ENCODE measurements at regions not wholly inside any gene's neighbourhood (a gene's known extent, or its start where the extent isn't known, plus 50 kb on each side); places are given as distances from the start of the nearest gene placed in this dataset.

DNA sequence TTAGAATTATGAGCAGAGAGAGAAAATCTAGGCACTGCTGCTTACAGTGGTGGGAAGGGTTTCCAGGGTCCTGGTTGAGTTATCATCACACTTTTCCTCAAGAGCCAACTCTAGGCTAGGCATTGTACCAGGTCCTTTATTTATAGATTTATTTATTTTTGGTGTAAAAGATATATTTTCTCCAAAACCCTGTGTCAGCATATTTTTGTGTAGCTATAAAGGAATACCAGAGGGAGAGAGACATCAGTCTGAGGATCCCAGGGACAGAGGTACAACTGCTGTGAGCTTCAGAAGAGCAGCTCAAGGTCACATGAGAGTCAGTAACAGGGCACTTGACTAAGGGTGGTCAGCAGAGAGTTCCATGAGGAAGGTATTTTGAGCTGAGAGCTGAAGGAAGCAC lies 159.7 kb downstream of the SLC35B3 start:
- H3K4me2 ChIP-seq: no peak overlapping the region
- Mint-ChIP-seq H3K36me3 (no peaks in the 10 kb centered on the region), H3K27me3 (ENCODE audit: insufficient read depth, low read depth) (peaks cover 5% of the 10 kb centered on the region), H3K9me3 (no peaks in the 10 kb centered on the region), H3K27ac (no peak overlapping the region), H3K4me1 (peaks cover 29% of the 10 kb centered on the region), H3K4me3 (no peak overlapping the region)
- H3K9me3 ChIP-seq (ENCODE audit: low read depth): no peaks in the 10 kb centered on the region
- no peaks in the 10 kb centered on the region for H3F3A ChIP-seq (ENCODE audit: low read depth)
- no peak for TF ChIP-seq EZH2phosphoT487 (IDR thresholded peaks at IDR 0.05)
- TF ChIP-seq, protein P1, sequence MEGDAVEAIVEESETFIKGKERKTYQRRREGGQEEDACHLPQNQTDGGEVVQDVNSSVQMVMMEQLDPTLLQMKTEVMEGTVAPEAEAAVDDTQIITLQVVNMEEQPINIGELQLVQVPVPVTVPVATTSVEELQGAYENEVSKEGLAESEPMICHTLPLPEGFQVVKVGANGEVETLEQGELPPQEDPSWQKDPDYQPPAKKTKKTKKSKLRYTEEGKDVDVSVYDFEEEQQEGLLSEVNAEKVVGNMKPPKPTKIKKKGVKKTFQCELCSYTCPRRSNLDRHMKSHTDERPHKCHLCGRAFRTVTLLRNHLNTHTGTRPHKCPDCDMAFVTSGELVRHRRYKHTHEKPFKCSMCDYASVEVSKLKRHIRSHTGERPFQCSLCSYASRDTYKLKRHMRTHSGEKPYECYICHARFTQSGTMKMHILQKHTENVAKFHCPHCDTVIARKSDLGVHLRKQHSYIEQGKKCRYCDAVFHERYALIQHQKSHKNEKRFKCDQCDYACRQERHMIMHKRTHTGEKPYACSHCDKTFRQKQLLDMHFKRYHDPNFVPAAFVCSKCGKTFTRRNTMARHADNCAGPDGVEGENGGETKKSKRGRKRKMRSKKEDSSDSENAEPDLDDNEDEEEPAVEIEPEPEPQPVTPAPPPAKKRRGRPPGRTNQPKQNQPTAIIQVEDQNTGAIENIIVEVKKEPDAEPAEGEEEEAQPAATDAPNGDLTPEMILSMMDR (IDR thresholded peaks at IDR 0.05): no peak
- no peak for TF ChIP-seq EZH2 (IDR thresholded peaks at IDR 0.05)
- H3K9ac ChIP-seq: no peak overlapping the region
- no peaks in the 10 kb centered on the region for H3K36me3 ChIP-seq
- no peaks in the 10 kb centered on the region for H4K20me1 ChIP-seq (ENCODE audit: low read depth)
- no peak overlapping the region for H3K27ac ChIP-seq
- no peak for DNase-seq (ENCODE audit: low spot score)
- no peaks in the 10 kb centered on the region for H3K79me2 ChIP-seq (ENCODE audit: low read depth)
- H3K27me3 ChIP-seq: no peaks in the 10 kb centered on the region
- H2AFZ ChIP-seq (replicated peaks): no peak overlapping the region
- H3K4me3 ChIP-seq: no peak overlapping the region
- peaks cover 10% of the 10 kb centered on the region for H3K4me1 ChIP-seq

DNA sequence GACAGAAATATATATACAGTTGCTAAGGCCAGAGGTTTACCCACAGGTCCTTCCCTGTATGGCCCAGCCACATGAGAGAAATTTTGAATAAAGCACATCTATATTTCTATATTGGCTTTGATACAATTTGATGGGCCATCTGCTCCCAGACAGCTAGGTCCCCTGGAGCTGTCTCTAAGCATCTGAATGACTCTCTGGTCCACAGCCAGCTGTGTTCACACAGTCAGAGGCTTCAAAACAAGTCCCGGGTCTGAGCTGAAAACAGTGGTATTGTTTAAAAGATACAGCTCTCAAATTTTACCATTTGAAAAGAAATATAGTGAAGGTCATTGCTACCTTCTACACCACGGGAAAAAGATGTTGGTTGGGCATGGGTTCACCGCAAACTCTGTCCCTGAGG lies 161.1 kb downstream of the SLC35B3 start:
- H3K36me3 Mint-ChIP-seq: peaks cover 1% of the 10 kb centered on the region
- H4K20me1 ChIP-seq (ENCODE audit: low read depth): no peaks in the 10 kb centered on the region
- H3K4me3 ChIP-seq: no peak overlapping the region
- H3K27ac ChIP-seq: no peak overlapping the region
- H3K9ac ChIP-seq: no peak overlapping the region
- H3K36me3 ChIP-seq: no peaks in the 10 kb centered on the region
- no peak overlapping the region for H3K27ac Mint-ChIP-seq
- peaks cover 20% of the 10 kb centered on the region for H3K4me1 Mint-ChIP-seq
- H2AFZ ChIP-seq (replicated peaks): no peak overlapping the region
- peaks cover 5% of the 10 kb centered on the region for H3K27me3 Mint-ChIP-seq (ENCODE audit: insufficient read depth, low read depth)
- TF ChIP-seq EZH2 (IDR thresholded peaks at IDR 0.05) (no peak), EZH2phosphoT487 (IDR thresholded peaks at IDR 0.05) (no peak)
- TF ChIP-seq, protein P1 (IDR thresholded peaks at IDR 0.05): no peak
- no peak for DNase-seq (ENCODE audit: low spot score)
- H3K9me3 ChIP-seq (ENCODE audit: low read depth): no peaks in the 10 kb centered on the region
- no peaks in the 10 kb centered on the region for H3K79me2 ChIP-seq (ENCODE audit: low read depth)
- H3F3A ChIP-seq (ENCODE audit: low read depth): no peaks in the 10 kb centered on the region
- no peaks in the 10 kb centered on the region for H3K9me3 Mint-ChIP-seq
- peaks cover 8% of the 10 kb centered on the region for H3K4me1 ChIP-seq
- no peaks in the 10 kb centered on the region for H3K27me3 ChIP-seq
- H3K4me3 Mint-ChIP-seq: no peak overlapping the region
- H3K4me2 ChIP-seq: no peak overlapping the region

DNA sequence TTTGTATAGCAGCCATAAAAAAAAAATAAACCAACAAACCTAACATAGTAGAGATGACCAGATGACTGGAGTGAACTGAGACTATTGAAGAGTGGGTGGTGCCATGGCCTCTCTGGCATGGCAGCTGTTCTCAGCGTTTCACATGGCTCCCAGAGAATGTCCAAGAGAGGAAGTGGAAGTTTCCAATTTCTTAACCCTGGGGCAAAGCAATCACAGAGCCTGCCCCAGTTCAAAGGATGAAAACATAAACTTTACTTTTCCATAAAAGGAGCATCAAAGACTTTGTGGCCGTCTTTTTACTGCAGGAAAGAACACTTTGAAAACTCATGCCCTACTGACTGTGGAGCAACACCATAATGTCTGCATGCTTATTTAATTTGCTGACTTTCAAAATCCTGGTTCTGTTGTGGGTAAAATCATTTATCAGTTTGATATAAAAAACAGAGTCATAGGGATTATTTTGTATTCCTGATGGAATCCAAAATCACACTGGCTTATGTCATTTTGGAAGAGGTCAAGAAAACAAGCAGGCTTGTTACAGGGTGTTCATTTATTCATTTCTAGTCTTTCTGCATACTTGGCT lies 165.4 kb downstream of the SLC35B3 start:
- no peak overlapping the region for H3K4me3 ChIP-seq
- no peak for DNase-seq (ENCODE audit: low spot score)
- no peak overlapping the region for H3K4me2 ChIP-seq
- no peaks in the 10 kb centered on the region for H3K4me1 ChIP-seq
- TF ChIP-seq, protein P1 (IDR thresholded peaks at IDR 0.05): no peak
- TF ChIP-seq EZH2 (IDR thresholded peaks at IDR 0.05): no peak
- no peak for TF ChIP-seq EZH2phosphoT487 (IDR thresholded peaks at IDR 0.05)
- H4K20me1 ChIP-seq (ENCODE audit: low read depth): no peaks in the 10 kb centered on the region
- H3K36me3 Mint-ChIP-seq: peaks cover 1% of the 10 kb centered on the region
- H3K27ac ChIP-seq: no peak overlapping the region
- H3K79me2 ChIP-seq (ENCODE audit: low read depth): no peaks in the 10 kb centered on the region
- H2AFZ ChIP-seq (replicated peaks): no peak overlapping the region
- H3K27me3 Mint-ChIP-seq (ENCODE audit: insufficient read depth, low read depth): peaks cover 4% of the 10 kb centered on the region
- no peaks in the 10 kb centered on the region for H3K27me3 ChIP-seq
- H3F3A ChIP-seq (ENCODE audit: low read depth): no peaks in the 10 kb centered on the region
- no peaks in the 10 kb centered on the region for H3K4me1 Mint-ChIP-seq
- no peaks in the 10 kb centered on the region for H3K9me3 Mint-ChIP-seq
- H3K36me3 ChIP-seq: no peaks in the 10 kb centered on the region
- H3K9ac ChIP-seq: no peak overlapping the region
- no peak overlapping the region for H3K4me3 Mint-ChIP-seq
- H3K9me3 ChIP-seq (ENCODE audit: low read depth): no peaks in the 10 kb centered on the region
- no peak overlapping the region for H3K27ac Mint-ChIP-seq

Measured in neural progenitor cell (in vitro differentiated cells).